RWPE1 (cell line): ENCODE measurements at regions not wholly inside any gene's neighbourhood (a gene's known extent, or its start where the extent isn't known, plus 50 kb on each side); places are given as distances from the start of the nearest gene placed in this dataset.

ENCODE experiments used
- CTCF ChIA-PET: fragments of 350-600 bp; sonication (Branson Sonifier 250); formaldehyde crosslinking; extraction: SDS; loops from one replicate; lab custom pipeline; 2021; lab: Yijun Ruan, JAX
- POLR2A ChIA-PET: fragments of 400-600 bp; formaldehyde crosslinking; extraction: SDS; loops from one replicate; lab custom pipeline; 2020; ENCODE audit warnings: antibody characterized with exemption; ENCODE audit not compliant: low non-redundant PET; lab: Yijun Ruan, JAX
- DNase-seq: peaks from one replicate; pipeline ENCODE4 v3.0.0; 2012; ENCODE audit warnings: low spot score
- H3K27ac ChIP-seq: fragments of 450-650 bp; 2 replicates; pipeline ENCODE4 v1.5.1; 2017
- CTCF ChIP-seq: fragments of 450-650 bp; conservative IDR thresholded peaks from 2 replicates; pipeline ENCODE4 v1.5.1; 2017; ENCODE audit warnings: low read depth, mild to moderate bottlenecking

GRCh38 chr11:80724366-80724765, 1283.5 kb upstream of the TENM4 start:
- ChIA-PET POLR2A (no interaction called here), CTCF (no interaction called here)
- no peak for DNase-seq
- TF ChIP-seq CTCF, result no peak
- no peak overlapping the region for H3K27ac ChIP-seq

GRCh38 chr11:80722629-80723028, 1281.8 kb upstream of the TENM4 start:
- no peak overlapping the region for H3K27ac ChIP-seq
- ChIA-PET POLR2A (no interaction called here), CTCF (no interaction called here)
- DNase-seq, result peak; percentile 39
- TF ChIP-seq CTCF, result no peak

- ChIA-PET CTCF (no interaction called here), POLR2A (no interaction called here)
- DNase-seq, result no peak
- no peak overlapping the region for H3K27ac ChIP-seq
- TF ChIP-seq CTCF, result no peak
Observed at GRCh38 chr11:80720295-80720694, 1279.5 kb upstream of the TENM4 start.

- POLR2A ChIA-PET, result no interaction called here
- CTCF ChIA-PET, result interaction anchor here (0.7 kb wide), 1 partner anchor 276 kb away, joined by 3 read pairs; no protein-coding TSS in a partner anchor
- DNase-seq, result no peak
- TF ChIP-seq CTCF, result no peak
- no peak overlapping the region for H3K27ac ChIP-seq
Observed at GRCh38 chr11:80719292-80719646, 1278.4 kb upstream of the TENM4 start.

GRCh38 chr11:80718611-80719291, 1277.9 kb upstream of the TENM4 start:
- no peak for TF ChIP-seq CTCF
- DNase-seq, result no peak
- ChIA-PET CTCF (no interaction called here), POLR2A (no interaction called here)
- H3K27ac ChIP-seq, result no peak overlapping the region

GRCh38 chr11:80702264-80702663, 1261.4 kb upstream of the TENM4 start:
- TF ChIP-seq CTCF, result no peak
- ChIA-PET CTCF (no interaction called here), POLR2A (no interaction called here)
- DNase-seq, result peak; percentile 12
- no peak overlapping the region for H3K27ac ChIP-seq
